ENCODE measurements at regions not wholly inside any gene's neighbourhood (a gene's known extent, or its start where the extent isn't known, plus 50 kb on each side); places are given as distances from the start of the nearest gene placed in this dataset.

DNA sequence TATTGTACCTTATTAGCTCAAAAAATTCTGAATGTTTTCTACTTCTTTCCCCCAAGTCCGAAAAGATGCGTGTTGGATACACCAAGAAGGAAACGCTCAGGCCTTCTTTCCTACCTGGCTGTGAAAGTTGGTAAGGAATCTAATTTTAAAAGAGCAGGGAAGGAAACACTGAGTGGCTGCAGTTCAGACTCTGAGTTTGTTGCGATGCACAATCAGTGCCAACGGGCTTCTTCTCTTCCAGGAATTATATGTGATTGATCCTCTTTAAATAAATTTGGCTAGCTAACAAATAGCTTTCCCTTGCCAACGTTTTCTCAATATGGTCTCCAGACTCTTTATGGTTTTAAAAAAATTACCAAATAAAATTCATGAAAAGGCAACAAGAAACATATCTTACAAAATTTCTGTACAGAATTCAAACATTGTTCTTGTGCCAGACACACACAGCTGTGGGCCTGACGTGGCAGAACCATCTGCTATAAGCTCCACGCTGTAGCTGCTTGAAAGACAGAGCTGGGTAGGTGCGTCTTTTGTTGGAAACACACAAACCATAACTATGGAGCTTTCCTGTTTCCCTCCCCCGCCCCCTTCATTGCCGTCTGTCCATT is 493.1 kb downstream of the ZNF608 start:
- no peak for DNase-seq

DNA sequence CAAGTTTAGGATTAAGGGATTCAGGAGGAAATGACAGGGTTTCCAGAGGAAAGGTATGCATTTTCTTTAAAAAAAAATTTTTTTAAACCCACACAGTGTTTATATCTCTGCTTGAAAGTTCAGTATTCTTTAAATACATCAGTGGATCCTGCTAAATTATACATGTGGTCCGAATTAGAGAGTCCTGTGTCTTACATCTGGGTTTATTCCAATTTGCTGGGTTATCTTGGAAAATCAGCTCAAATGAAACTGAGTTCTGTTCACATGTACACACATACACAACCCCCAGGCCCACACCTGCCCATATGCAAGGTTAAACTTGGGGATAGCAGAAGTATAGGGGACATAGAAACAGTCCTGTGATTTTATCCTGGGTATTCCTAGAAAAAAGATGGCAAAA is 493.7 kb downstream of the ZNF608 start:
- DNase-seq, result no peak

GRCh38 chr5:124252191-124252638 is 494.2 kb downstream of the ZNF608 start:
- peak; percentile 72 for DNase-seq

- no peak for DNase-seq
These were observed 501.2 kb downstream of the ZNF608 start for GRCh38 chr5:124245276-124245675.

DNA sequence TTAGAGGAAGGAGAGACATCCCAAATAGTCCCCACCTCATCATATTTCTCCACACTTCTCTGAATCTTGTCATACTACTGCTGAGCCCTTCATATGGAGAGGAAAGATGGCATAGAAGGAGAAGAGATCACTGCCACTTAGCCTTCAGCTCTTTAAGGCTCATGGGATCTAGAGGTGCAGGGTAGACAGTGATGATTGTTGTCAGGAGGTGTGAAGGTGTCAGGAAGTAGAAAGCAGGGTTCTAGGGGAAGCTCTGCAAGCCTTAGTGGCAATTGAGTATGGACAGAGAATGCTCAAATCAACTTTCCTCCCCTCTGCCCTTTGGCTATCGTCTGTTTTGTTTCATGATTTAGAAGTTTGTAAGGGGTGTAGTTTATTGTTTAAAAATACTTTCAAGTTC is 505.7 kb downstream of the ZNF608 start:
- no peak for DNase-seq

DNA sequence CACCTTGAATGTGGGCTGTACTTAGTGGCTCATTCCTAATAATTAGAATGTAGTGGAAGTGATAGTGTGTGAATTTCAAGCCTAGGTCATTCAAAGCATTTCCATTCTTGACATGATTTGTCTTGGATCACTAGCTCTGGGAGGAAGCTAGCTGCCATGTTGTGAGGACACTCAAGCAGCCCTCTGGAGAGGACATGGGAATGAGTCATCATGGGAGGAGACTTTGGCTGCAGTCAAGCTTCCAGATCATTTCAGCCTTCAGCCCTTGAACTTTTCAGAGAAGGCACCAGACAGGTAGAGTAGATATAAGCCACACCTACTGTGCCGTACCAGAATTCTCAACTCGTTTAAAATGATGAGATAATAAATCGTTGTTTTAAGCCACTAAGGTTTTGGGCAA is 506.9 kb downstream of the ZNF608 start:
- no peak for DNase-seq

- DNase-seq, result no peak
These were observed 508.1 kb downstream of the ZNF608 start for GRCh38 chr5:124238350-124238749.

DNA sequence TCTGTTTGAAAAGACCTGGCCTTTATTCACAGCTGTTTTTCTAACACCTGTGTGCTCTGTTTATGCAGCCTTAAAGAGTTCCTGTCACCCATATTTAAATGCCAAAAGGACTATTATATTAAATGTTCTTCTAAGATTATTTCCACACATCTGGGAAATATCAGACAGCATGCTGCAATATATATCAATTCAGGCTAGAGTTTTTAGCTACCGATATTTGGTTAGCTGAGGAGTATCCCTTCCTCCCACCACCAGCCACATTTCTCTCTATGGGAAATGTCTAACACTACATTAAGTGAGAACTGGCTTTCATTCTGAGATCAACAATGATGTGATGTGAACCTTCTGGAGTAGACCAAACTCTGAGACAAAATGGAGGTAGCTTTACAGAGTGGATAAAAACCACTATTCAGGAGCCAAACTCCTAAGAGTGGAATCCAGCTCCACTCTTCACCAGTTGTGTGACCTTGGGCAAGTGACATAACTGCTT is 509.2 kb downstream of the ZNF608 start:
- DNase-seq, result no peak

- DNase-seq, result peak; percentile 28
These were observed 509.9 kb downstream of the ZNF608 start for GRCh38 chr5:124236361-124237205.

GRCh38 chr5:124235576-124235975 is 510.9 kb downstream of the ZNF608 start:
- no peak for DNase-seq

GRCh38 chr5:124234770-124235562 is 511.5 kb downstream of the ZNF608 start:
- no peak for DNase-seq

DNA sequence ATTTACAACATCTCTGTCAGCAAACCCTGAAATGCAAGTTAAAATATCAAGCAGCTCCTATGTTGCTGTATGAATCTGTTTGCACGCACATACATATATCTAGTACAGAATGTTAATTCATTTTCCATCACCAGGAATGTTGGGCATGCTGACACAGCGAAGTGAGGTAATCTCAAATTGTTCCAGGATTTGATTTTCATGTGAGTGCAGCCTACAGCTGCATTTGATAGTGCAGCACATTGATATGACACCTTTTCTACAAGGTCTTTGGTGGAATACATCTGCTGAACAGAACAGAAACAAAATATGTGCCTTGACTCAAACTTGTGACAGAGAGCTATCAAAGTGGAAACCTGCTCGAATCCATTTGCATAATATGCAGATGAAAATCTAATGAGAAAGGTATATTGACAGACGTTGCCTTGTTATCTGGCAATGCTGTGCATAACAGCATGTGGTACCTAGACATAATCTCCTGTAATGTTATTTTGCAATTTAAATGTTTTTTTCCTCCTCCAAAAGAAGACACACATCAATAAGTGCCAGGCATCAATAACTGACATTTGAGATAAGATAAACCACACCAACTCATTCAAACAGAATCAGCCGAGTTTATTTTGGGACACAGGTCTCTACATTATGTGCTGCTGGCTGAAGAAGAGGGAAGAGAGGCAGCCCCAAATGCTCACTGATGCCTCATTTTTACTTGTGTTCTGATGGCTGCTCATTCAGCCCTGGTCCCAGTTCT is 512.2 kb downstream of the ZNF608 start:
- peak; percentile 38 for DNase-seq

GRCh38 chr5:124232515-124232914 is 513.9 kb downstream of the ZNF608 start:
- no peak for DNase-seq

DNA sequence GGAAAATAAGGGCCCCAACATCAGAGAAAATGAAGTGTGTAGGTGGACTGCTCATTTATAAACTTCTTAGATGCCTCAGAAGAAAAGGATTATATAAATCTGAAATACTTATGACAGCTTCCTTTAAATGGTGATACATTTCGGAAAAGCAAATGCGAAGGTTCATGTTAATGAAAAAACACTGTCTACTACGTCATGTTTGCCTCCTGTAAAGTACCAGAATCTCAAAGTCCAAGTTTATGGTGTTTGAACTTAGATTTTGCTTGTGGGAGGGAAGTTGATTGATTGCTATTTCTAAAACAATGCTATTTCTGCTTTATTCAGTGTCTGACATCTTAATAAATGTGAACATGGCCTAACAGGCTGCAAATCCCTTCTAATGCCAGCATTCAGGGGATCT is 514.6 kb downstream of the ZNF608 start:
- DNase-seq, result no peak

DNA sequence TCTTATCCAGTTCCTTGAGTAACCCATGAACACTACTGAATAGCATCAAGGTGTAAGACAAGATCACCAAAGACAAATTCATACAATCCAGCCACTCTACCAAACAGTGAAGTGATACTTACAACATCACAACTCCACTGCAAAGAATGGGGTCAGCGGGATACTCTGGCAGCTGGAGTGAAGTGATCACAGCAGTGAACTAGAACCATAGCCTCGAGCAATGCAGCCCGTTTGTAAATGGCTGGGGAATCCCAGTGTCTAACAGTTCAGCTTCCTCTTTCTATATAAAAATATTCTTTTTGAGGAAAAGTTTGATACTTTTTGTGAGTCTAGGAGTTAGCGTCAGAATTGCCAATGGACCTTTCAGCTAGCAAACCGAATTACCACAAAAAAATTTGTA is 515.2 kb downstream of the ZNF608 start:
- no peak for DNase-seq

DNA sequence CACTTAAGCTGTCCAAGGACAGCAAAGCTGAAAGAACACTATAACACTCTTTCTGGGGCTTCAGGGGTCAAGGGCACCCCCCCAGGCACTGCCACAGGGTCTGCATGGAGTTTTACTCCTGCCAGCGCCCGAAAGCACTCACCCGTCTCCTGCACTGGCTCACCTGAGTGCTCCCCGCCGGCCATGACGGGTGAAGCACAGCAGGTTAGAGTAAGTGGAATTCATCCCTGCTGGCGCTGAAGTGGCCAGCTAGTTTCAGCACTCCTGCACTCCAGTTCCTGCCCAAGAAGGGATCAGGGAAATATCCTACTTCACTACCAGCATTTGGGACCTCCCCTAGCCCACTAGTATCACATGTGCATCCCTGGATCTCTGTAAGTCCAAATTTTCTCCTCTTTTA is 516.0 kb downstream of the ZNF608 start:
- no peak for DNase-seq

DNA sequence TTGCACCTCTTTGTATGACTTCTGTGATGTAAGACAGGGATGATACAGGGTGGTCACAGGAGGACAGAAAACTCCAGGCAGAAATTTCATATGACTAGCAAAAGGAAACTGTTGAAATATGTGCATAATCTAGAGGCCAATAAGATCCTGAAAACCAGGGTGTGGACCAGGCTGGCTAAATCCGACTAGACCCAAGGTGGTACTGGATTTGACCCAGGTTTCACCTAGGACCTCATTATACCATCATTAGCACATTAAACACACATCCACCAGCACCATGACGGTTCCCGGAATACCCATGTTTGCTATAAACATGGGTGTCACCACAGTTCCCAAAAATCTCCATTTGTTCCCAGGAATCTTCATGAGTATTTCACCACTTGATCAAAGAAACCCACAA is 517.1 kb downstream of the ZNF608 start:
- no peak for DNase-seq

- DNase-seq, result no peak
These were observed 518.5 kb downstream of the ZNF608 start for GRCh38 chr5:124227914-124228313.

- no peak for DNase-seq
These were observed 526.0 kb downstream of the ZNF608 start for GRCh38 chr5:124220418-124220817.

DNA sequence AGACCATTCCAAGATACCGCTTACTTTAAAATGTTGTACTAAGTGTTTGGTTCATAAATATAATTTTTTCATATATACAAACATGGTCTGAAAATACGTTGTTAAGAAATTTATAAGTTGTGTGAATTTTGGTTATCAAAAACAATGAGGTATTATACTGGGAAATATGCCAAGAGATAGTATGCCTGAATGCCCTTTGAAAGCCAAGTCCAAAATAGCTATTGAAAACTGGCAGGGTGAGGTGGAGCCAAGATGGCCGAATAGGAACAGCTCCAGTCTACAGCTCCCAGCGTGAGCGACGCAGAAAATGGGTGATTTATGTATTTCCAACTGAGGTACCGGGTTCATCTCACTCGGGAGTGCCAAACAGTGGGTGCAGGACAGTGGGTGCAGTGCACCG is 533.5 kb downstream of the ZNF608 start:
- DNase-seq, result no peak

- no peak for DNase-seq
These were observed 536.1 kb downstream of the ZNF608 start for GRCh38 chr5:124210111-124210910.

DNA sequence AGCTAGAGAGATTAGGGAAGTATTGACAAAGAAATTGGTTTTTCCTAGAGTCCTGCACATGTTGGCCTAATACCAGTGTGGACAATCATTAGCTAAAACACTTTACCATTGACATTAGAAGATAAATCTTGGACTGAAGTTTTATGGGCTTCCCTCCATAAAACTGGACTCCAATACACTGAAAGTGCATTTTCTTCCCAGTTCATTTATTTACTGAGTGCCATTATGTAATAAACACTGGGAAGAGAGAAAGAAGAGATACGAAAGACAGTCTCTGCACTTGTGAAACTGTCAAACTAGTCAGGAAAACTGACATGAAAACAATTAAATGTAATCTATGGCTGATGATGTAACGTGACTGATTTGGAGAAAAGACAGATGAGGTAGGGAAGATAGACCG is 539.3 kb downstream of the ZNF608 start:
- no peak for DNase-seq

All from fibroblast of upper back skin (primary cell).